H1 (cell line): ENCODE measurements at regions not wholly inside any gene's neighbourhood (a gene's known extent, or its start where the extent isn't known, plus 50 kb on each side); places are given as distances from the start of the nearest gene placed in this dataset.

Experiments used
- CTCF ChIA-PET: fragments of 300-600 bp; sonication (Branson Sonifier 250); formaldehyde crosslinking; loops from one replicate; lab custom pipeline; 2021; ENCODE audit not compliant: partially characterized antibody; lab: Charles Lee
- POLR2A ChIA-PET: fragments of 300-600 bp; sonication (Branson Sonifier 250); formaldehyde crosslinking; loops from one replicate; lab custom pipeline; 2021; ENCODE audit warnings: inconsistent platforms; ENCODE audit not compliant: partially characterized antibody; lab: Charles Lee
- DNase-seq, 2 experiments: peaks; one replicate each; pipeline versions ENCODE4 v3.0.0 to v3.0.0-alpha.2; 2010 to 2022; ENCODE audit warnings: low spot score in 2 of 2, low read depth in 1 of 2, mixed read lengths in 1 of 2
- FAIRE-seq: peaks from 2 replicates; lab custom pipeline; 2011; peaks lifted over from hg19 to GRCh38; lab: Jason Lieb, UNC
- H2AFZ ChIP-seq: 2 replicates; pipeline ENCODE4 v1.8.1; 2012; ENCODE audit warnings: low read length, inconsistent platforms
- H2AK5ac ChIP-seq: 2 replicates; pipeline ENCODE4 v1.6.1; 2013; ENCODE audit warnings: low read depth, low read length
- H2BK120ac ChIP-seq: replicated peaks from 2 replicates; pipeline ENCODE3; 2013; ENCODE audit warnings: low read depth, low read length, inconsistent platforms
- H2BK12ac ChIP-seq: 2 replicates; pipeline ENCODE4 v1.6.1; 2013; ENCODE audit warnings: low read depth, low read length
- H2BK15ac ChIP-seq: 2 replicates; pipeline ENCODE4 v1.6.1; 2013; ENCODE audit warnings: low read length
- H2BK20ac ChIP-seq: 2 replicates; pipeline ENCODE4 v1.6.1; 2013; ENCODE audit warnings: low read length
- H2BK5ac ChIP-seq: 2 replicates; pipeline ENCODE4 v1.6.1; 2013; ENCODE audit warnings: low read depth, low read length
- H3K14ac ChIP-seq: 2 replicates; pipeline ENCODE4 v1.6.1; 2013; ENCODE audit warnings: inconsistent platforms; ENCODE audit not compliant: insufficient read length
- H3K18ac ChIP-seq: 2 replicates; pipeline ENCODE4 v1.6.1; 2013; ENCODE audit warnings: low read length; ENCODE audit errors: extremely low read depth
- H3K23ac ChIP-seq: 2 replicates; pipeline ENCODE4 v1.6.1; 2013; ENCODE audit warnings: inconsistent platforms; ENCODE audit not compliant: insufficient read length
- H3K23me2 ChIP-seq: 2 replicates; pipeline ENCODE4 v1.6.1; 2013; ENCODE audit warnings: low read depth, low read length
- H3K27ac ChIP-seq: 2 replicates; pipeline ENCODE4 v1.6.1; 2011; ENCODE audit warnings: low read depth, low read length, inconsistent platforms
- H3K27me3 ChIP-seq, 4 experiments: replicated peaks in 1 of 4; 1 replicate in 1 of 4; 2 replicates in 3 of 4; pipeline versions ENCODE4 v1.6.1 to v1.8.1; 2011 to 2013; ENCODE audit warnings: low read length in 3 of 4, mild to moderate bottlenecking in 3 of 4, inconsistent platforms in 2 of 4, mixed read lengths in 2 of 4, moderate library complexity in 1 of 4; ENCODE audit not compliant: control insufficient read depth in 3 of 4, insufficient read depth in 3 of 4; ENCODE audit errors: extremely low read depth in 1 of 4
- H3K36me3 ChIP-seq, 4 experiments: 2 replicates each; pipeline versions ENCODE4 v1.6.1 to v1.8.1; 2011 to 2013; ENCODE audit warnings: mild to moderate bottlenecking in 4 of 4, low read length in 3 of 4, moderate library complexity in 2 of 4, control low read depth in 1 of 4, inconsistent platforms in 1 of 4; ENCODE audit not compliant: insufficient read depth in 4 of 4, control insufficient read depth in 2 of 4
- H3K4ac ChIP-seq: replicated peaks from 2 replicates; pipeline ENCODE3; 2013; ENCODE audit warnings: low read length, low read depth, mixed read lengths, inconsistent platforms; ENCODE audit not compliant: insufficient read length
- H3K4me1 ChIP-seq, 4 experiments: replicated peaks in 1 of 4; 1 replicate in 1 of 4; 2 replicates in 3 of 4; pipeline versions ENCODE4 v1.6.1 to v1.8.1; 2011 to 2013; ENCODE audit warnings: low read length in 3 of 4, inconsistent platforms in 2 of 4, mixed read lengths in 1 of 4; ENCODE audit not compliant: insufficient read depth in 4 of 4, control insufficient read depth in 3 of 4
- H3K4me2 ChIP-seq, 2 experiments: 2 replicates each; pipeline versions ENCODE4 v1.6.1 to v1.8.1; 2011 to 2013; ENCODE audit warnings: low read depth in 2 of 2, low read length in 2 of 2, control low read depth in 1 of 2, inconsistent platforms in 1 of 2, mild to moderate bottlenecking in 1 of 2; ENCODE audit not compliant: insufficient read depth in 1 of 2
- H3K4me3 ChIP-seq, 4 experiments: fragments of 200-600, 300-600 bp in 1 of 4; sonication (generic), shearing (Covaris generic), sonication (Bioruptor Twin) in 1 of 4; 2 replicates each; pipeline versions ENCODE4 v1.5.1 to v1.8.1; 2011 to 2016; ENCODE audit warnings: low read length in 4 of 4, low read depth in 3 of 4, control low read depth in 2 of 4, inconsistent platforms in 2 of 4, mild to moderate bottlenecking in 2 of 4, mixed read lengths in 1 of 4, moderate library complexity in 1 of 4; ENCODE audit not compliant: insufficient read depth in 2 of 4; ENCODE audit errors: extremely low read depth in 1 of 4
- H3K56ac ChIP-seq: replicated peaks from 2 replicates; pipeline ENCODE3; 2013; ENCODE audit warnings: low read depth, mild to moderate bottlenecking, mixed read lengths, low read length, inconsistent platforms; ENCODE audit not compliant: insufficient read length
- H3K79me1 ChIP-seq: 2 replicates; pipeline ENCODE4 v1.6.1; 2013; ENCODE audit warnings: low read depth, low read length, control low read depth
- H3K79me2 ChIP-seq, 2 experiments: 2 replicates each; pipeline versions ENCODE4 v1.6.1 to v1.8.1; 2012 to 2013; ENCODE audit warnings: low read length in 2 of 2, mild to moderate bottlenecking in 2 of 2, inconsistent platforms in 1 of 2; ENCODE audit not compliant: insufficient read depth in 2 of 2, control insufficient read depth in 1 of 2
- H3K9ac ChIP-seq, 4 experiments: replicated peaks in 1 of 4; 1 replicate in 1 of 4; 2 replicates in 3 of 4; pipeline versions ENCODE4 v1.6.1 to v1.8.1; 2011 to 2013; ENCODE audit warnings: low read depth in 3 of 4, low read length in 3 of 4, control low read depth in 2 of 4, mild to moderate bottlenecking in 2 of 4, moderate library complexity in 2 of 4, inconsistent platforms in 1 of 4; ENCODE audit errors: extremely low read depth in 1 of 4
- H3K9me3 ChIP-seq, 2 experiments: 2 replicates each; pipeline versions ENCODE4 v1.6.1 to v1.8.1; 2012 to 2013; ENCODE audit warnings: mild to moderate bottlenecking in 2 of 2, moderate library complexity in 2 of 2, control low read depth in 1 of 2, inconsistent platforms in 1 of 2, low read depth in 1 of 2, low read length in 1 of 2, mixed read lengths in 1 of 2; ENCODE audit not compliant: insufficient read depth in 2 of 2
- H4K20me1 ChIP-seq, 2 experiments: replicated peaks in 1 of 2; 2 replicates each; pipeline versions ENCODE3 to v1.8.1; 2011 to 2013; ENCODE audit warnings: inconsistent platforms in 2 of 2, low read length in 2 of 2, mild to moderate bottlenecking in 1 of 2; ENCODE audit not compliant: insufficient read depth in 2 of 2, control insufficient read depth in 1 of 2
- H4K5ac ChIP-seq: 2 replicates; pipeline ENCODE4 v1.6.1; 2013; ENCODE audit warnings: low read length, low read depth, mixed read lengths, inconsistent platforms; ENCODE audit not compliant: insufficient read length
- H4K8ac ChIP-seq: 2 replicates; pipeline ENCODE4 v1.8.0; 2013; ENCODE audit warnings: mild to moderate bottlenecking, moderate library complexity, low read length, inconsistent platforms; ENCODE audit not compliant: insufficient read depth; ENCODE audit errors: extremely low read depth
- H4K91ac ChIP-seq: replicated peaks from 2 replicates; pipeline ENCODE3; 2013; ENCODE audit warnings: low read length, mixed read lengths, inconsistent platforms; ENCODE audit not compliant: insufficient read length
- KDM5A ChIP-seq: fragments of 200-600 bp; IDR thresholded peaks from 2 replicates; pipeline ENCODE4 v1.7.1; 2012; ENCODE audit warnings: mild to moderate bottlenecking, low read length, inconsistent platforms, mixed read lengths
- WGBS, 2 experiments: shearing (Covaris generic) in 1 of 2; methylation state at CpG; one replicate each; pipeline versions ENCODE4 v1.1.6 to v1.1.7; 2013 to 2015; ENCODE audit warnings: low lambda C conversion rate in 2 of 2, mixed read lengths in 2 of 2, inconsistent platforms in 1 of 2, low coverage in 1 of 2, missing lambda C conversion rate in 1 of 2; ENCODE audit not compliant: insufficient replicate concordance in 2 of 2, insufficient coverage in 1 of 2, insufficient read length in 1 of 2; ENCODE audit errors: extremely low coverage in 1 of 2, missing lambda C conversion rate in 1 of 2; 5-methylcytosine and 5-hydroxymethylcytosine counted together

- POLR2A ChIA-PET = no interaction called here
- Histone ChIP-seq H3K9ac (no peak overlapping the region), H3K4ac (no peak overlapping the region), H2BK120ac (no peak overlapping the region), H3K4me3 (no peak overlapping the region), H3K14ac (no peak overlapping the region), H2AFZ (no peak overlapping the region), H4K5ac (no peak overlapping the region), H3K79me1 (no peaks in the 10 kb centered on the region), H2BK20ac (no peak overlapping the region), H2BK5ac (no peak overlapping the region), H2AK5ac (no peak overlapping the region), H3K79me2 (no peaks in the 10 kb centered on the region), H3K36me3 (no peaks in the 10 kb centered on the region), H3K27ac (no peak overlapping the region), H3K4me1 (no peaks in the 10 kb centered on the region), H4K20me1 (no peaks in the 10 kb centered on the region), H4K91ac (no peak overlapping the region), H3K18ac (no peak overlapping the region), H3K23me2 (no peaks in the 10 kb centered on the region), H4K8ac (no peak overlapping the region; the same call in 1 of the 2 replicates), H2BK15ac (no peak overlapping the region), H3K23ac (no peak overlapping the region), H3K27me3 (no peaks in the 10 kb centered on the region; a peak in 1 of 7 replicates), H3K4me2 (no peak overlapping the region), H3K56ac (no peak overlapping the region), H2BK12ac (no peak overlapping the region), H3K9me3 (no peaks in the 10 kb centered on the region)
- FAIRE-seq (no peak), DNase-seq (no peak)
- CTCF ChIA-PET = interaction anchor here (2.5 kb wide), 1 partner anchor 12 kb away, joined by 8 read pairs; no protein-coding TSS in a partner anchor
- WGBS, 2 experiments = 82% methylated on average over 11 of the region's 11 CpGs; no CpG with 5 or more reads in 1 of the 2 experiments
- no peak for TF ChIP-seq KDM5A
Measured at GRCh38 chr6:906920-907319, 214.0 kb upstream of the EXOC2 start.
